GM12891 (cell line): ENCODE measurements at regions not wholly inside any gene's neighbourhood (a gene's known extent, or its start where the extent isn't known, plus 50 kb on each side); places are given as distances from the start of the nearest gene placed in this dataset.

ENCODE experiments used
- POLR2A ChIP-seq: IDR thresholded peaks from 2 replicates; pipeline ENCODE4 v1.6.1; 2011; ENCODE audit warnings: low read depth, low read length, control low read depth
- POLR2AphosphoS5 ChIP-seq: IDR thresholded peaks from 2 replicates; pipeline ENCODE4 v1.6.1; 2011; ENCODE audit warnings: low read depth, low read length, control low read depth

DNA sequence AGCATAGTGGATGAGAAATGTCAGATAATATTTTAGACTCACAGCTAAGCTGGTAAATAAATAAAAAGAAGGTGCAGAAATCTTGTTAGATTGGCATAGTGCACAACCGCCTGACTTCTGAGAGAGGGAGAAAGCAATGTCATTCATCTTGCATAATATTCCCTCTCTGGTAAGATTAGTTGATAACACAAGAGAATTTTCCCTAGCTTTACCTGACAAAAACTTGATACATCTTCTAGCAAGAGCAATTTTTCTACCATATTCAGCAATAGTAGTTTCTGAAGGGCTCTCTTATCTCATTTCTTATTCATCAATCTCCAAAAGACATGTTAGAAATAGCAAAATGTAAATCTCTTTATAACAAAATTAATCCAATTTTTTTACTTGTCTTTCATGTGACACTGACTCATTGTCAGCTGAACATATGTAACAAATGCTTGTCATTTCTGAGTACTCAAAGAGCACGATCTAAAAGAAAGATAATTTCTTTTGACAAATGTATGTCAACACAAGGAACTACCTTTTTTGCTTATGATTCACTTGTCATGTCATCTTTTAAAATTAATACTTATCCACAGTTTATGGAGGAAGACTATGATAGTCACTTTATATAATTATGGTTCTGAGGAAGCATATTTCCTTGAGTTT, 240.0 kb downstream of the ARAP2 start:
- TF ChIP-seq POLR2AphosphoS5 (no peak), POLR2A (no peak)
